T-helper 2 cell (primary cell): ENCODE measurements at regions not wholly inside any gene's neighbourhood (a gene's known extent, or its start where the extent isn't known, plus 50 kb on each side); places are given as distances from the start of the nearest gene placed in this dataset.

Experiments used
- DNase-seq, 5 experiments: peaks; one replicate each; pipeline versions ENCODE4 v3.0.0 to v3.0.0-alpha.2; 2012 to 2022

DNA sequence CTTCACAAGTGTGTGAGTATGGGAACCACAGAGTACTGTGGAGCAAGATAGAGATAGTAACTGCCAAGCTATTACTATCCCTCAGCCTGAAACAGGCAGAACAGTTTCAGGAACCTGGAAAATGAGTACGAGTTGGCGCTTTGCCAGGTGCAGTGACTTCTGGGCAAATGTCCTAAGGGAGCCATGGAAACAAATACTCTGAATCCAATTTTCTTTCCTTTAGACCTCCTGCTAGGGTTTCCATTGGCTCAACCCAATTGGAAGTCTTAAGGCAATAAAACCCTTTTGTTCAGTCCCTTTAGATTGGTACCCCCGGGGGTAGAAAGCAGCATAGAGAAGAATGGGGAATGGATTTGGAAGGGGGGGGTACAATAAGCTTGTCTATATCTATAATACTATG, 205.0 kb upstream of the EPHA7 start:
- DNase-seq, result no peak

DNA sequence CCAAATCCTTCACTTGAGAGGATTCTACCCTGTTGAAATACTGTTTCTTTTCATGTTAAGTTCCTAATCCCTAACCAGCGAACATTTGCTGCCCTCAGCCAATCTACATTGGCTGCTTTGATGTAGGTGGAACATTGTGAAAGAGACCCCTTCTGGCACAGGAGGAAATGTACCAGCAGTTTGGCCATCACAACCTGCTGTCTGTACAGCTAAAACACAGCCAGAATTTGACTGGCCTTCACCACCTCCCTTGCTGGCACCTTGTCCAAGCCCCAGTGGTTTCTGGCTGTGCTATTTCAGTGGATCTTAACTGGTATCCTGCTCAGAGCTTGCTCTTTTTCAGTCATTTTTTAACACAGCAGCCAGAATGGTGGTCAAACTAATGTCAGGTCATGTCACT, 202.1 kb upstream of the EPHA7 start:
- no peak for DNase-seq

DNA sequence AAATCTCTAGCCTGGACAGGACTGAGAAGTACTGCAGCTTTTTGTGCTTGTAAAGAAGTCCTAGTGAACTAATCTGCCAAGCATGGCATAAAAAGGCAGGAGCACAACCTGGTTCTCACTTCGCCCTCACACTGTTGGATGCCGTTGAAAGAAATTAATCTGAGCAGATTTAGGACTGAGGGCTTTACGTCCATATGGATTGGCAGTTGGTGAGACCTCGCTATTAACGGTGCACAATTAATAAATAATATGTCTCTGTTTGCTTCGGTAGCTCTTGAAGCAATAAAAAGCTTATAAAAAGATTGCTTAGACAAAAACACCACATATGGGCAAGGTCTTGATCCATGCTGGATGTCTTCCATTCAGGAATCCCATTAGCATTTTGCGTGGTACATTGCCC, 185.6 kb upstream of the EPHA7 start:
- no peak for DNase-seq

DNA sequence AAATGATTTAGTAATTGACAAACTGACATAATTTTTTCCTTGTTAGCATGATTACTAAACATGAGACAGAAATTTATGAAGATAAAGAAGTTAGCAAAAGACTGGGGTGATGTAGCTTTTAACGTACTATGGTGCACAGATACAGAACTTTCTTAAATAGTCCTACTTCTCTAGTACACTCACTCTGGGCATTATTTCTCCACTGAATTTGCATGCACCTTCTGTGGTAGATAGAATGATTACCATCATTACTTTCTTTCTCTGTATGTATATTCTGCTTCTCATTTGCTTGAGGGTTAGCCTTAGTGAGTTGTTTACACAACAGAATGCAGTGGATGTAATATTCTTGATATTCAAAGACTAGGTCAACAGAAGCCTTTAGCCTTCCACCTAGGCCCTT, 173.1 kb upstream of the EPHA7 start:
- no peak for DNase-seq

DNA sequence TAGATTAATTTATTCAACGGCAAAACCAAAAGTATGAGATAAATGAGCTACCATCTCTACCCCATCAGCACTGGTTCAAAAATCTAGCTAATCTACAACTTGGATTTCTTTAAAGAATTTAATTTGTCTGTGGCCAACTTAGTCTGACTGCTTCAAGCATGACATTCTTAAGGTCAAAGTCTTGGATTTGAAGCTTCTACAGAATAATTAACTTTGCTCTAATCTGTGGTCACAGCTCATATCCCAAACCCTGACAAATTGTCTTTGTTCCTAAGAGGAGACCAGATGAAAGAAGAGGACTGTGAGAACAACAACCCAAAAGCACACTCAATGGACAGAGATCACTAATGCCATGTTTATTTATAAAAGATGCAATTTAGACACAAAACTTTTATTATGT, 166.9 kb upstream of the EPHA7 start:
- no peak for DNase-seq

DNA sequence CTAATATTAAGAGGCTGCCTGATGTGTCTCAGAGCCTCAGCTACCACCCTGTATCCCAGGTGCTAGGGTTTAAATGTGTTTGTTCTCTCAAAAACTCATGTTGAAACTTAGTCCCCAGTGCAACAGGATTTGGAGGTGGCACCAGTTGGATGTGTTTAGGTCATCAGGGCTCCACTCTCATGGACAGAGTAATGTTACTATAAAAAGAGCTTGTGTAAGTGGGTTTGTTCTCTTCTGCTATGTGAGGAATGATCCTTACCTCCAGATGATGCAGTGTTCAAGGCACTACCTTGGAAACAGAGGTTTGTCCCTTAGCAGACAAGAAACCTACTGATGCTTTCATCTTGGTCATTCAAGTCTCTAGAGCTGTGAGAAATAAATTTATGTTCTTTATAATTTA, 164.9 kb upstream of the EPHA7 start:
- DNase-seq, result no peak

DNA sequence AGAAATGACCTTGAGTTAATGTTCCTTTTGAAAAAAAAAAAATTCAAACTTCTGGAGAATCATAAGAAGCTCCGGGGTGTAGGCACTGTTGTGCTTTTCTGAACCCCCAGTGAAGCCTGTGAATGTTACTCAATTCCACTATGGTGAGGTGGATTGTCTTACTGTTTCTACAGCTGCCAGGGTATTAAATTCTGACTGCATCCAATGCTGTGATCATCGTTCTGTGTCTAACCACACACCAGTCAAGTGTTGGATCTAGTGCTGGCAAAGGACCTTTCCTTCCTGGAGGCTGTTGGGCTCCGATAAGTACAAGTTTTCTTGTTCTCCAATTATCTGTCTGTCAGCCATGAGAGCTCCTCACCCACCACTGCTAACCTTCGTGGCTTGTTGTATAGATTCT, 162.0 kb upstream of the EPHA7 start:
- no peak for DNase-seq

DNA sequence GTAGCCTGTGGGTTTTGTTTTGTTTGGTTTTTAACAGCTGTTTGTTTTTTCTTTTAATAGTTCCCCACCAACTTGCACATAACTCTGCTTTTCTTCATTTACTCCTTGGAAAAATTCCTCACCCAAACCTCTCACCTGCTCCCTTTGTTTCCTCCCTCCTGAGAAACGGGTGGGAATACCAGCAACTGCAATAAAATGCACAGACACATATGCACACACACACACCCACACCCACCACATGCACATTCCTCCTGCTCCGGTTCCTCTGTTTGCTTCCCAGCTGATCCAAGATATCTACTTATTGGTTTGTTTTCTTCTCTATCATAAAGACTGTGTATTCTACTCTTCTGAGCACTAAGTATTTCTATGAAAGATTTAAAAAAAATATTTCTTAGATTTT, 161.1 kb upstream of the EPHA7 start:
- DNase-seq, result no peak

DNA sequence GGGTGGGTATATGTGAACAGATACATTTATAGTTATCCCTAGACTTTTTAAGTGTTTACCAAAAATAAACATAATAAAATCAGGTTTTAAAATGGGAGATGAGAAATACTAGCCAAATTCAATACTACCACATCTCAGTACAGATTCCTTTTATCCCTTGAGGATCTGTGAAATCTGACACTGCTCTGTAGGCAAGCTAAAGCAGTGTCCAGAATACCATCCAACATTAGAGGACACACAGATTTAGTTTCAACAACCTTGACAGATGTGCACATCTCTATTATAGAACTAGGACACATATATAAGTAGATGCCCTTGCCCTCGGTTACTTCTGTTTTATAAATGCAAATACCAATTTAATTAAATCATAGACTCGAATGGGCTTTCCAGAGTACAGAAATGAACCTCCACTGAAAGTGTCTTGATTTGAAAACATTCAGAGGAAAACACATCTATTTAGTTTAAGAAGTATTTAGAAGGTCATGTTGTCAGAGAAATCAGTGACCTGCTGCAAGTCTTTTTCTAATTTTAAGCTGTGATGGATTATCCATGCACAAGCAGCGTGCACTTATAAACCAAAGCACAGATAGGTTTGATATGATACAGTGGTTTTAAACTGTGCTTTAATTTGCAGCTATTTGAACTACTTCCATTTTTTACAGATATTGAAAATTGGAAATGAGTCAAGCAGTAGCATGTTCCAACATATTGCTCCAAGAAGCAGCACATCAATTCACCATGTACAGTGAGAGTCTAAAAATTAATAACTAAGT, 156.3 kb upstream of the EPHA7 start:
- DNase-seq, result no peak

DNA sequence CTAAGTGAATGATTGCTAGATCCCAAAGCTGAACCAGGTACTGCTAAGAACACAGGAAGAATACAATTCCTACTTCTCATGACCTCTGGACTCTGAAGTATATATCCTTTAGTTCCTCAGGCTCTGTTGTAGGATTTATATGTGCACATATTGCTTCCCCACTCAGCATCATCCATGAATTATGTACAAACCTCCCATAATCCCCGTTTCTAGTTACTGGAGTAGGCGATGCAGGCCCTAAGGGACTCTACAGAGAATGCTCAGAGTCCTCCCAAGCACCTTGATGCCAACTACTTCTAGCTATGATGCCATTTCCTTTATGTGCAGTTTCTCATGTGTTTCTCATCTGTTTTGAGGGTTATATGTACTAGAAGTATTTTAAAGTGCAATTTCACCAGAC, 154.9 kb upstream of the EPHA7 start:
- DNase-seq, result no peak

DNA sequence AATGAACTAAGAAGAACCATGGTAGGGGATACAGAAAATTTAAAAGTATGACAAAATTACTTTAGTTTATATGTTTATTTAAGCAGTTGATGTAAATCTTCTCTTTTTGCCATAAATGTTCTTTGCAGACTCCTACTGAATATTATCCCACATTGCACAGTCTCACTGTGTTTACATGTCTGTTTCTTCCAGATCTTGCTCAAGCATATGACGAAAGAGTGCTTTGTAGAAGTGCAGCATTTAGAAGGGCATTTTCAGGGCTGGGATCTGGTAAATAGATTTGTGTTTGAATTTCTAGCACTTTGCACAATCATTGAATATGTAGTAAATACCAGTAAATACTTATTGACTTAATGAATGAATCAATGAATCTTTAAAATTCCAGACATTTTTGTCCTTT, 152.0 kb upstream of the EPHA7 start:
- DNase-seq, result no peak

DNA sequence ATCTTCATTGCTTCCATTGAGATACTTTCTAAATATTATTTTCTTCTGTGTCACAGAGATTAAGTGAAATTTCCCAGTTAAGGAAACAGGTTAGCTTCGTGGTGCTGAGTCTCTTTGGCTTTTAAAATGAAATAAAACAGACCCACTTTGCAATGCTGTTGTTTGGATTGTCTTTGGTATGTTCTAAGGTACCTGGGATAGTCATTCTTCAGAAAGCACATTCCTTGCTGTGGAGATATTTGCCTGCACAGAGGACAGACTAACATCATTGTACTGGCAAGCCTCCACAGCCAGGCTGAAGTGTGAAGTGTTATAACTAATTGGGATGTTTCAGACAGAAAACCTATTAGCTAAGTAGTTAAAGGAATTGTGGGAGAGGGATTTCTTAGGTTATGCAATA, 148.8 kb upstream of the EPHA7 start:
- no peak for DNase-seq

DNA sequence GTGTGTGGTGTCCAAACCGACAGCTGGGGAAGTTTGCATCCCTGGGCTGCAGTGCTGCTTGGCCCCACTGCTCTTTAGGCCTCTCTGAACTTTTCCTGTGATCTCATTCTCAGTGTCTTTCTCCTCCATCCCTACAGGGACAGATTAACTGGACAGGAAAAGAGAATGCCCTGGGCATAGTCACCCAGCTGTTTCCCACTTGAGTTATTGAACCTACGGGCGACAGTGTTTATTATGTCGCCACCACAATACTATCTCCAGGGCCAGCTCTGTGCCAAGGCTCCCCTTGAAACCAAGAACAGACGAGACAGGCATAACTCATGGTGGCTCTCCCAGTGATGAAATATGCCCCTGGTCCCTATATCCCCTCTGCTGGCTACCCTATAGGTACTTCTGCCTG, 147.8 kb upstream of the EPHA7 start:
- no peak for DNase-seq

DNA sequence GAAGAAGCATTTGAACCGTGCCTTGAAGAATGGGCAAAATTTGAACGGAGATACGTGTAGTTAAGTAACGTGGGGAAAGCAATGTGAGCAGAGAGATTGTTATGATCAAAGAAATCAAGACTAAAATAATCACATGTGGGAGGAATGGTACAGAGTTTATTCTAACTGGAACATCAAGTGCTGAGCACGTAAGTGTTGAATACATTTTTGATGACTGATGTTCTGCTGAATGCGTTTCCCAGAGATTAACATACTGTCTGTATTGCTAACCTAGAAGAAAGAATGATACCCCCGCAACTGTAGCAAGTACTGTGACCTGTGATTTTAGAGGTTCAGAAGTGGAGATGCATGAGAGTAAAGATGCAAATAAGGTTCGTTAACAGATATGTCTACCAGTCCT, 146.9 kb upstream of the EPHA7 start:
- DNase-seq, result no peak

DNA sequence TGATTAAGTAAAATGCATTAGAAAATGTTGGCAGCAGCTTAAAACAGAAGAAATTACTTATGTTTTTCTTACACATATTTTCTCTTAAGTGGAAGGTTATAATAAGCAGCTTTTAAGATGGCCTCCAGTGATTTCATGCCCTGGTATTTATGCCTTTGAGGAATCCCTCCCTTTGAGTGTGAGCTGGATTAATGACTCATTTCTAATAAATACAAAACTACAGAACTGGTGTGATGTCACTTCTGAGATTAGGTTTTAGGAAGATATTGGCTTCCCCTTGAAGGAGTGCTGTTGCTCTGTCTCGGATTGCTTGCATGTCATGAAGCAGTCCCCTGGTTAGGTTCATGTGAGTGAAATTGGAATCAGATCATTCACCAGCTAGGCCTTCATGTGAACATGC, 143.2 kb upstream of the EPHA7 start:
- no peak for DNase-seq

DNA sequence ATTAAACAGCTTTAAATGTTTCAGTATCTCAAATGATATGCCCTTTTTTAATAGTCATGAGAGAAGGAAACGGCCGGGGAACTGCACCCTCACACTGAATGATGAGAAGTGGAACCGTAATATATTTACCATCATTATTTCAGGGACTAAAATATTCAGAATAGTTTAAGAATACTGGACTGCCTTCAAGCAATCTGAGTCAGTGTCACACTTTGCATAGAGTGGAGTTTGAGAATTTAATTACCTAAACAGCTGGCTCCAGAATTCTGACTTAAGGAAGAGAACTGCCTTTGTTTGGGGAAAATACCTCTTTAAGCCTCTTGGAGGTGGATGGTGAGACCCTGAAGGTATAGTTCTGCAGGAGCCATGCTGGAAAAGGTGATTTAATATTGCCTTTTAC, 135.9 kb upstream of the EPHA7 start:
- no peak for DNase-seq

DNA sequence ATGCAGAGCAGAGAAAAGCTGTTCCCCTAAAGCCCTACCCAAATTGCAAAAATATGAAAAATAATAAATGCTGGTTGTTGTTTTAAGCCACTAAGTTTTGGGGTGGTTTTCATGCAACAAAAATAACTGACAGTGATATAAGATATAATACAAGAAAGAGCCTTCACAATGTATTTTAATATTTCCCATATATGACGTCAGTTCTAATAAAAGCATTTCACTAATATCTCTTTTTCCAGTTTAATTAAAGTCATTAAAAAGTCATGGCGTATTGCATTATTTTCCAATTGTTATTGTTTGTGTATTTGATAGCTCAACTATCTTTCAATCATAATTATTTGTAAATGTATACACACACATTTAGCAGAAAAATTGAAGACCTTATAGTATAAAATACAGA, 134.7 kb upstream of the EPHA7 start:
- no peak for DNase-seq

DNA sequence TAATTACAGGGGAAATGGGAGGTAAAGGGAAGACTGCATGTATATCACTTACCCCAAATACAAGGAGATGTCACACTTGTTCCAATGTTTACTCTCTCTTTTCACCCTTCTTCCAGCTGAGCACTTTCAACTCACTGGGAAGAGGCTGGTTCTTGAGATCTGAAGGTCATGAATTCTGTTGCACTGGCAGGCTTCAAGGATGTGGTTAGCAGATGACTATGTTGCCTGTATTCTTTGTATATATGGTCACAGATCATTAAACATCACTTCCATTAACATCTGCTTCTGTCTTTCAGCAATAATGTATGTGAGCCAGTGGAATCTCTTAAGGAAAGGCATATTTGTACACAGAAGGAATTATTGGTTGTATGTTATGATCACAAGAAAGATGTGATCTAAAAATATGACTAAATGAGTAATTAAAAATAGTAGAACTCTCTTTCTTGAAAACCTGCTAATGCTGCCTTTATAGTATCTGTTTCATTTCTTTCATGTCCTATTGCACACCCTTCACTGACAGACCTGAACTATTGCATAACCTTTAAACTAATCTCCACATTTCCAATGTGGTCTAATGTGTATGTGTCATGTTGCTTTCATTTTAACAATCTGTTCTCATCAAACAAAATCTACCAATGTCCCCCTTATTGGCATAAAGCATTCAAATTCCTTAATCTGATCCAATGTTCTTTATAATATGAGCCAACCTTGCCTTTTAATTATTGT, 131.4 kb upstream of the EPHA7 start:
- no peak for DNase-seq

DNA sequence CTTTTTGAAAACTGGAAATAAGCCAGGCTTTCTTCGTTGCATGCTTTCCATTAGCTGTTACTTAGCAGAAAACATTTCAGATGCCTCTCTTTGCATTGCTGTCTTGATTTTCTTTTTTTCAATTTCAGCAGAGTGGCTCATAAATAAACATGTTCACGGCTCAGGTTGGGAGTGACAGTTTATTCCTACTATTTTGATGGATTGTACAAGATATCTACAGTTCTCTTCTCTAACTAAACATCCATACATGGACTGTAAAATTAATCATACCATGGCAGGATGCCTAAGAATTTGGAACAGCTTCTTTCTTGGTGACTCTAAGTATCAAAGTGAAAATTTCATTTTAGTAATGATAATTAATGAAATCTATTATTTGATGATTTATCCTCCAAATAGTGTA, 130.5 kb upstream of the EPHA7 start:
- DNase-seq, result no peak

DNA sequence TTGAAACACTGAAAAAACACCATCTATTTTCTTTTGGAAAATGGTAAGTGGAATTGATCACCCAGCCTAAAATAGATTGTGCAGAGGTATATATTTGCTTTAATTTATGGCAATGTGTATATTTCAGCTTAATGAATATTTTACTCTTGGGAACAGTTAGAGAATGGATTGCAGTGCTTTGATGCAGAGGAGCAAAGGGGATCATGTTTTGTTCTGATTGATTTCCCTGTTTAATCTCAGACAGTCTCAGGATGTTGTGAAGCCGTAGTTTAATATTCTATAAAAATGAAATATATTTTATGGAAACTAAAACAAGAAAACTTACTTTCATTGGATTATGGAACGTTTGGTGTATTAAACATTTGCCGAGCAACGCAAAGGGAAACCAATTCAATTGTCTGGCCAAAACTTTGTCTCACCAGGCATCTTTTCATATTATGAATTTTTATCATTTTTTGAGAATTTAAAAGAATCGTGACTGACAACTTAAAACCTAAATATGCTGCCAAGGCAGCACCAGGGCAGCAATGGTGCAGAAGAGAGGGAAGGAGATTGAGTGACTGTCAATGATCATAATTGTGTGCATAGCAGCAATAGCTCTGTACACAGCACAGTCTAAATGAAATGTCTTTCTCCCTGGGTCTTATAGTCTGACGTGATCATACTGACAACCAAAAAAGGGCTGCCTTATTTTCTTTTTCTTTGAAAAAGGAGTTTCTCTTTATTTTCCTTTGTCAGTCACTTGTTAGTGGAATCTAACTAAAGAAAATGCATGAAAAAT, 105.5 kb upstream of the EPHA7 start:
- no peak for DNase-seq

DNA sequence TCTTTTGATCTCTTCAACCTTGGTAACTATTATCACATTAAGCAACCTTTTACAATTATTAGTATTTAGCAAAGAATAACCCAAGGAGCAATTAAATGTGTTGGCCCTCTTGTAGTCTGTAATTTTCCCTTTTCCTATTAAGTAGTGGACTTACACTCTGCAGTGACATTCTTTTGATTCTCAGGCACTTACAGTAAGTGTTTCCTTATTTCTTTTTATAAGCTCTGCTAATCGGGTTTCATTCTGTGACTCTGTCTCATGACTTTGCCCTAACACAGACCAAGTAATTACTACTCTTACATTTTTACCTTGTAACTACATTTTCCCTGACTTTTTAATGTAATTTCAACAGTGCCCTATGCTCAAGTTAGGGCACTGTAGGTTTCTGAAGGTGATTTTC, 104.0 kb upstream of the EPHA7 start:
- DNase-seq, result no peak

DNA sequence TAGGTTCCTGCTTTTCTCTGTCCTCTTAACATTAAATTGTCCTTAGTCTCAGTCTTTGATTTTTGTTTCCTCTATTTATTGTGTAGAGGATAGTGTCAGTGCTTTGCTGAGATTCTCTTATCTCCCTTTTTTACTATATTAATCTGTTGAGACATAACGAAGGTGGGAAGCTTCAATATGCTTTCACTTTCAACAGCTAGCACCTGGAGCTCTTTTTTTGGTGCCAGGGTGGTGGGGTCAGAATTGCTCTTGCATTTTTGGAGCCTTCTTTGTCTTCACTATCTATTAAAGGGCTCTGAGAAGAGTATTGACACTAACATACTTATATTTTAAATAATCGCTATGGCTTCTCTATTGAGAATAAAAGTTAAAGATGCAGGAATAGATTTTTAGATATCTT, 97.1 kb upstream of the EPHA7 start:
- no peak for DNase-seq

DNA sequence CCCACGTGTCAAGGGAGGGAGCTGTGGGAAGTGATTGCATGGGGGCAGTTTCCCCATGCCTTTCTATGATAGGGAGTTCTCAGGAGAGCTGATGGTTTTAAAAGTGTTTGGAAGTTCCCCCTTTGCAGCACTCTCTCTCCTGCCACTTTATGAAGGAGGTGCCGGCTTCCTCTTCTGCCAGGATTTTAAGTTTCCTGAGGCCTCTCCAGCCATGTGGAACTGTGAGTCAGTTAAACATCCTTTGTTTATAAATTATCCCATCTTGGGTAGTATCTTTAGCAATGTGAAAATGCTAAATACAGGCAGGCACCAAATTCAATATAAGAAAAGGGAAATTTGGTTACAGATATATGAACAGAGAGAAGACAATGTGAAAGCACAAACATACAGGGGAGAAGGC, 96.4 kb upstream of the EPHA7 start:
- DNase-seq, result no peak

DNA sequence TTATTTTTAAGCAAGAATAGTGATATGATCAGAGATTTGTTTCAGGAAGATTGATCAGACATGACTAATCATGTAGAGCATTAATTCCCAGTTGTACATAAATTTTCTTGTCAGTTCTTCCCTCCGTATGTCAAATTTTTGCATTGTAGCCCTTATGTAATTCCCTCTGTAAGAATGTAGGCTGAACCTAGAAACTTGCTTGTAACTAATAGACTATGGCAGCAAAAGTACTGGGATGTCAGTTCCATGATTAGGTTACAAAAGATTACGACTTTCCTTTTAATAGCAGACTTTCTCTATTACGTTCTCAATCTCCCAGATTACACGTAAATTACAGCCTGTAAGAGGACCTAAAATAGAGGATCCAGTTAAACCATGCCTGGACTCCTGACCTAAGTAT, 79.4 kb upstream of the EPHA7 start:
- DNase-seq, result no peak
